IPS DF 6.9 (cell line): ENCODE measurements at regions not wholly inside any gene's neighbourhood (a gene's known extent, or its start where the extent isn't known, plus 50 kb on each side); places are given as distances from the start of the nearest gene placed in this dataset.

Source experiments
- DNase-seq: peaks from one replicate; pipeline ENCODE4 v3.0.0-alpha.2; 2013; ENCODE audit warnings: low read depth, low spot score
- H3K27ac ChIP-seq: one replicate; pipeline ENCODE4 v1.5.1; 2013; ENCODE audit warnings: low read length, control low read depth
- H3K27me3 ChIP-seq: 2 replicates; pipeline ENCODE4 v1.6.1; 2013; ENCODE audit warnings: mild to moderate bottlenecking, low read length; ENCODE audit not compliant: control insufficient read depth, insufficient read depth
- H3K36me3 ChIP-seq: 2 replicates; pipeline ENCODE4 v1.6.1; 2013; ENCODE audit warnings: low read length; ENCODE audit not compliant: control insufficient read depth, insufficient read depth
- H3K4me1 ChIP-seq: 2 replicates; pipeline ENCODE4 v1.6.1; 2013; ENCODE audit warnings: low read length; ENCODE audit not compliant: control insufficient read depth, insufficient read depth
- H3K4me3 ChIP-seq: 2 replicates; pipeline ENCODE4 v1.5.1; 2013; ENCODE audit warnings: mild to moderate bottlenecking, low read length
- H3K9me3 ChIP-seq: 2 replicates; pipeline ENCODE4 v1.6.1; 2013; ENCODE audit warnings: low read length, inconsistent platforms; ENCODE audit not compliant: control insufficient read depth, insufficient read depth
- WGBS: extraction: QIAGEN DNeasy Blood & Tissue Kit; methylation state at CpG from one replicate; pipeline ENCODE4 v1.1.7; 2013; ENCODE audit warnings: mixed read lengths, missing lambda C conversion rate; ENCODE audit not compliant: insufficient read length, insufficient coverage; 5-methylcytosine and 5-hydroxymethylcytosine counted together

DNA sequence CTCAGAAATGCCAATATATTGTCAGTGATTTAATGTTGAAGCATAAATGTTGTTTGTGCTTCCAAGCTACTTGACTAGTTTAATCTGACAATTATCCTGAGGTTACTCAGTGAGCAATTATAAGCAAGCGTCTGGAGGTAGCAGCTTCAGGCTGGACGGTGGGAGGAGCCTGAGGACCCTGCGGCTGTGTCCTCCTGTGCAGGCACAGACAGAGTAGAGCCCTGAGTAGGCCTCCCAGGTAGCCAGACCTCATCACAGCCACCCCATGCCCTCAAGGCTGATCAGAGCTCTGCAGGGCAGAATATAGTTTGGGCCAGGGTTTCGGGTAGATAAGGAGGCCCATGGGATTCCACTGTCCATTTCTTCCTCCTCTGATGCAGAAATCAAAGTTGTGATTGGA lies 153.6 kb downstream of the DRD1 start:
- Histone ChIP-seq H3K4me1 (no peaks in the 10 kb centered on the region), H3K4me3 (no peak overlapping the region), H3K9me3 (no peaks in the 10 kb centered on the region), H3K27ac (no peak overlapping the region), H3K36me3 (no peaks in the 10 kb centered on the region), H3K27me3 (no peaks in the 10 kb centered on the region)
- DNase-seq = no peak
- no CpG with 5 or more reads among the region's 4 CpGs for WGBS

DNA sequence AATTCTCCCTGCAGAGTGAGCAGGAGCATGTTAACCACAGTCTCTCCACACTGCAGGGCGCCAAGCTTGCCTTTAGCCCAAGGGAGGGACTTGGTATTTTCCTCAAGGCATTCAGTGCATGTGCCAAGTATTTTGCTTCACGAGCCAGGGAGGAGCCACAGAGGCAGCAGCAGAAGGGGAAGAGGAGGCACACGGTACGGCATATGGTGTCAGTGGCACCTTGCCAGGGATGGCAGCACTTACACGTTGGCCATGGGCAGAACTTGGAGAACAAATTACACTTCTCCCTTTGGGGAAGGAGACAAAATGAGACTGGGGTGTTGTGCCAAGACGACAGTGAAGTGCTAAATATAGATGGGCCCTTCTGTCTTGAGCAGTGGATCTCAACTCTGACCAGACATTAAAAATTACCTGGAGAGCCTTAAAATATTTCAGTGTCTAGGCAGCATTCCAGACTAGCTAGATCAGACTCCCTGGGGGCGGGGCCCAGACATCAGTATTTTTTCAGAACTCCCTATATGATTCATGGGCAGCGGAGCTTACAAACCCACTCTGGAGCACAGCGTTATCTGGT lies 155.8 kb downstream of the DRD1 start:
- no peaks in the 10 kb centered on the region for H3K9me3 ChIP-seq
- no peak for DNase-seq
- H3K4me1 ChIP-seq = no peaks in the 10 kb centered on the region
- H3K4me3 ChIP-seq = no peak overlapping the region
- no peaks in the 10 kb centered on the region for H3K27me3 ChIP-seq
- WGBS = no CpG with 5 or more reads among the region's 9 CpGs
- H3K27ac ChIP-seq = no peak overlapping the region
- H3K36me3 ChIP-seq = no peaks in the 10 kb centered on the region

DNA sequence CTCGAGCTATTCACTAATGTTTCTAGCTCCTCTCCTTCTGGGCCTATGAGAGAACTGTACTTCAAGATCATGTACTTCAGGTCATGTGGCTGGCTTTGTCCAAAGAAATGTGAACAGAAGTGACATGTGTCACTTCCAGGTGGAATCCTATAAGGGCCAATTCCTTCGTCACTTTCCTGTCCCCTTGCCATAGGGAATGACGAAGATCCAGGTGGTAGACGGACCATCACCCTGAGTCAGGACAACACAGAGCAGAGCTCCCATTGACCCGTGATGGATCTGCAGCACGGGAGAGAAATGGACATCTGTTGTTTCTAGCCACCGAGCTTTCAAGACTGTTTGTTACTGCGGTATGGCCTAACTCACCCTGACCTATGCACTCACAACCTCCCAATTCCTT lies 157.0 kb downstream of the DRD1 start:
- Histone ChIP-seq H3K27me3 (no peaks in the 10 kb centered on the region), H3K9me3 (no peaks in the 10 kb centered on the region), H3K27ac (no peak overlapping the region), H3K36me3 (no peaks in the 10 kb centered on the region), H3K4me3 (no peak overlapping the region), H3K4me1 (no peaks in the 10 kb centered on the region)
- no peak for DNase-seq
- no CpG with 5 or more reads among the region's 8 CpGs for WGBS

DNA sequence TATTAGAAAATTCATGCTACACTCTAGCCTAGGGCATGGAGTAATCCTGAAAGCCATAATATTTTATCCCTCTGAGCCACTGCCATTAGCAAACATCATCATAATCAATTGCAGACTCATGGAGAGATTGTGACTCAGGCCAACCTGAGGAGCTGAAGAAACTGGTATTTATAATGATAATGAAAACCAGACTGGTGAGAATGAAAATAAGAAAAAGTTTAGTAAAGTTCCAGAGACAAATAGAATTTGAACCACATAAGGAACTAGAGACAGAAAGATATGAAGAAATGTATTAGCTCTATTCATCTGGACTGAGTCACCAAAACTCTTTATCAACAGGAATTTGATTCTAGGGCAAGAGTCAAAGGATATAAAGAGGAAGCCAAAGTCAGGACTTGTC lies 158.7 kb downstream of the DRD1 start:
- no peak overlapping the region for H3K27ac ChIP-seq
- no peaks in the 10 kb centered on the region for H3K27me3 ChIP-seq
- no peaks in the 10 kb centered on the region for H3K4me1 ChIP-seq
- H3K4me3 ChIP-seq = no peak overlapping the region
- H3K36me3 ChIP-seq = no peaks in the 10 kb centered on the region
- no peaks in the 10 kb centered on the region for H3K9me3 ChIP-seq
- no peak for DNase-seq

DNA sequence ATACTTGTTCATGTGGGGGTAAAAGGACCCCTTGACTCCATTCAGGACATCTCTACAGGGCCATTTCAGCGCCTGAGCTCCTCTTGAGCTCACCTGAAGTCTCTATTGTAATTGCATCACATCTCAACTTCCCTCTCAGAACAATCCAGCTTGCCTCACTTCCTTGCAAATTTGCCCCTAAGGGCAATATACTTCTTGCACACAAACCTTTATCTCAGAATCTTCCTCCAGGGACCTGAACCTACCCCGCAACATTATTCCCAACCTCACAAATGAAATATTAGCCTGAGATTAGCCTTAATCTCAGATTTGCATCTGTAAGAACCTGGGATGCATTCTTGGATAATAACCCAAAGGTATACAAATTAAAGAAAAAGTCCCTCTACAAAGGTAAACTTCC lies 159.2 kb downstream of the DRD1 start:
- WGBS = no CpG with 5 or more reads among the region's 2 CpGs
- Histone ChIP-seq H3K9me3 (no peaks in the 10 kb centered on the region), H3K27ac (no peak overlapping the region), H3K4me3 (no peak overlapping the region), H3K27me3 (no peaks in the 10 kb centered on the region), H3K36me3 (no peaks in the 10 kb centered on the region), H3K4me1 (no peaks in the 10 kb centered on the region)
- no peak for DNase-seq

DNA sequence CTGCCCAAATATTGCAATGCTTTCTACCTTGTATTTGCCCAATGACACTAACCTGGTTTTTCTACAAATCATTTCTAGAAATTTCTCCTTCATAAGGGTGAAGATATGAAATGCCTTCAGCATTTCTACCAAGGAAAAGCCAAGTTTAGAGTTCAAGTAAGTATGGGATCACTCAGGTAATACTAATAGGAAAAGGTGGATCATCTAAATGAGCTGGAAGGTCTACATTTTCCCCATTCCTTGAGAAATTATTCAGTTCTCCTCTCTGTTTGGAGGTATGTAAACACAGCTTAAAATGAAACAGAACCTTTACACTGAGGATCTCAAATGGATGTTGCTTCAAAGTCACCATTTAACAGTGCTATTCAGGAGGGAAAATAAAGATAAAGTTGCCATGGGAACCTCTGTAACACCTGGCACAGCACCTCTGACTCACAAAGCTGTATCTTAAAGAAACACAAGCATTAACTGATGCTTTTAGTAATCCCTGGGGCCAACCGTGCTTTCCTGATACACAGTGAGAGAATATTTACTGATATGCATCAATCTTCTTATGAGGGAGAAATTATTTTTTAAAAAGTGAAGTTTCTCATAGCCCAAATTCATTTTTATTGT lies 161.3 kb downstream of the DRD1 start:
- no peaks in the 10 kb centered on the region for H3K27me3 ChIP-seq
- no CpG with 5 or more reads among the region's 1 CpG for WGBS

DNA sequence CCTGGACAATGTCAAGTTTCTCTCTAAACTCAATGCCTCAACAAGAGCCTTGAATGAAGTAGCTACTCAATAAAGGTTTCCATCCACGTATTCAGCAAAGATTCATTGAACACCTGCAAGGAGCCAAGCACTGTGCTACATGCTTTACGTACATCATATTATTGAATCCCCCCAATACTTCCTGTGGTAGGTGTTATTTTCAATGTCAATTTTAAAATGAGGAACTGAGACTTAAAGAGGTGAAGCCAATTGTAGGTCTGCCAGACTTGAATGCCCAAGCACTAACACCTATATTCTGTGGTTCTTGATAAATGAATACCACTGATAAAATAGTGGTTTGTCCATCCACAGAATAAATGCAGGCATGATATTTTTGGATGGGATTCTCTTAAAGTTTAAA lies 162.3 kb downstream of the DRD1 start:
- H3K4me3 ChIP-seq = no peak overlapping the region
- no peak overlapping the region for H3K27ac ChIP-seq
- H3K4me1 ChIP-seq = no peaks in the 10 kb centered on the region
- no peaks in the 10 kb centered on the region for H3K36me3 ChIP-seq
- no peaks in the 10 kb centered on the region for H3K9me3 ChIP-seq
- no peak for DNase-seq
- WGBS = no CpG with 5 or more reads among the region's 2 CpGs
- no peaks in the 10 kb centered on the region for H3K27me3 ChIP-seq

More for the DNA sequence above, 161.3 kb downstream of the DRD1 start:
- no peaks in the 10 kb centered on the region for H3K36me3 ChIP-seq
- no peaks in the 10 kb centered on the region for H3K9me3 ChIP-seq
- H3K4me3 ChIP-seq = no peak overlapping the region
- H3K27ac ChIP-seq = no peak overlapping the region
- DNase-seq = no peak
- no peaks in the 10 kb centered on the region for H3K4me1 ChIP-seq

DNA sequence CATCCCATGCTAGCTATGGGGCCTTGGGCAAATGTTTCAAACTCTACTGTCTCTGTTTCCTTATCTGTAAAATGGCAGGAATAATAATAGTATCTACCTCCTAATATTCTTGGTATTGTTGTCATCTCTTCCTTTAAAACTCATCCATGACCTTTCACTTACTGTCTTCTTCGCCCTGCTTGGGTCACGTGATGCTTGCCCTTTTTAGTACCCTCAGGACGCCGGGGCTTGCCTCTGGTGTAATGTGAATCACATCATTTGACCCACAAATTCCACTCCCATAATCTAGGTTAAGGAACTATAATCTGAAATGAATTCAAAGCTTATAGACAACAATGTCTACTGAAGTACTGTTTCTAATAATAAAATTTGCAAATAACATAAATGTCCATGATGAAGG lies 162.7 kb downstream of the DRD1 start:
- no CpG with 5 or more reads among the region's 4 CpGs for WGBS
- Histone ChIP-seq H3K27me3 (no peaks in the 10 kb centered on the region), H3K4me1 (no peaks in the 10 kb centered on the region), H3K4me3 (no peak overlapping the region), H3K36me3 (no peaks in the 10 kb centered on the region), H3K27ac (no peak overlapping the region), H3K9me3 (no peaks in the 10 kb centered on the region)
- no peak for DNase-seq

DNA sequence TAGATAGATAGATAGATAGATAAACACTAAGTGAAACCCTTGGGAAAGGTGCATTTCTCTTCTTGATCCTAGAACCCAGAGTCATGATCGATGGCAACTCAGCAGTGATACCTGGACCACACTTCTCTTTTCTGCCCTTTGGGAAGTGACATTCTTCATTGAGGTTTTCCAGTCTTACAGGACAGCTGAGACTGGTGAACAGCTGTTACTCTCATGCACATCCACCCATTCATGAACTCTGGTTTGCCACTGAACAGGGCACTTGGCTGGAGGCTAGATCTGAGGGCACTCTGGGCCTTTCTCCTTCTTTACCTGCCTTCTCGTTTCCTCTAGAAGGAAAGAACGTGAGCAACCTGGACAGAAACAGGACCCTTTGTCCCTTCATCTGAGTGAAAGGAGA lies 164.5 kb downstream of the DRD1 start:
- Histone ChIP-seq H3K9me3 (no peaks in the 10 kb centered on the region), H3K27ac (no peak overlapping the region), H3K4me3 (no peak overlapping the region), H3K4me1 (no peaks in the 10 kb centered on the region), H3K36me3 (no peaks in the 10 kb centered on the region), H3K27me3 (no peaks in the 10 kb centered on the region)
- DNase-seq = no peak
- WGBS = no CpG with 5 or more reads among the region's 3 CpGs

DNA sequence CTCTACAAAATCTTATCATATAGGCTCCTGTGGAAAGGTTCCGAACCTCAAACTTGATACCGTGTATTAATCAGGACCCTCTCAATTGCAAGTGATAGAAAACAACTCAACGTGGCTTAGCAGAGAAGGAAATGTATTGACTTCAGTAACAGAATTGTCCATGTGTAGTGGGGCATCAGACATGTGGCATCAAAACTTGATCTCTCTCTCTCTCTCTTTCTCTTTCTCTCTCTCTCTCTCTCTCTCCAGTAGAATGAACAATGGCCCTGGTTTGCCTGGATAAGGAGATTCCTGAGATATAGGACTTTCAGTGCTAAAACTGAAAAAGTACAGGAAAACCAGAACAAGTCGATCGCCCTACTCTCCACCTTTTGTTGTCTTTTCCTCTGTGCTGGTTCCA lies 168.2 kb downstream of the DRD1 start:
- no CpG with 5 or more reads among the region's 5 CpGs for WGBS
- DNase-seq = no peak
- Histone ChIP-seq H3K4me1 (no peaks in the 10 kb centered on the region), H3K27ac (no peak overlapping the region), H3K27me3 (no peaks in the 10 kb centered on the region), H3K36me3 (no peaks in the 10 kb centered on the region), H3K9me3 (no peaks in the 10 kb centered on the region), H3K4me3 (no peak overlapping the region)

DNA sequence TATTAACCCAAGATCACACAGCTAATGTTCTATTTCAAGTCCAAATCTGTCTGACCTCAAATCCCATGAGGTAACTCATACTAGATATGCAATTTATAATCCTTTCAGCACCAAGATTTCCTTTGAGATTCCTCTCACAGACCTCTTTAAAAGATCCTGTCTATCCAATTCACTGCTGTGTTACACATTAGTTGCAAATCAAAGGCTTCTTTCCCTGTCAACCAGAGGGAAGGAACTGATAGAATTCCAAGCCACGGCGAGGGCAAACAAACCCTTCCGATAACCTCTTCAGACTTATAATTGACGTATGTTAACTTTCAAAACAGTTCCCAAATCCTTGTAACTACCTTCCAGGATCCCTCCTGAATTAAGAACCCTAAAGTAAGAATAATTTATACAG lies 168.9 kb downstream of the DRD1 start:
- no peak overlapping the region for H3K27ac ChIP-seq
- WGBS = no CpG with 5 or more reads among the region's 4 CpGs

More for the DNA sequence above, 168.9 kb downstream of the DRD1 start:
- DNase-seq = no peak
- Histone ChIP-seq H3K4me3 (no peak overlapping the region), H3K36me3 (no peaks in the 10 kb centered on the region), H3K9me3 (no peaks in the 10 kb centered on the region), H3K4me1 (no peaks in the 10 kb centered on the region), H3K27me3 (no peaks in the 10 kb centered on the region)
